ENCODE measurements at regions not wholly inside any gene's neighbourhood (a gene's known extent, or its start where the extent isn't known, plus 50 kb on each side); places are given as distances from the start of the nearest gene placed in this dataset.

- dilution Hi-C loops (cut with MboI; ENCODE audit: extremely low pct_ligation_motif_present, low sequenced_read_pairs): no loop called here
- H3K27me3 ChIP-seq (ENCODE audit: control insufficient read depth in 2 of 2, insufficient read depth in 2 of 2, low read length in 2 of 2): no peaks in the 10 kb centered on the region
- H3K4me3 ChIP-seq (replicated peaks in 1 of 3; ENCODE audit: insufficient read depth in 1 of 3, low read depth in 1 of 3, low read length in 3 of 3): no peak overlapping the region
- no peaks in the 10 kb centered on the region for H3K4me1 ChIP-seq (ENCODE audit: control insufficient read depth, extremely low read depth, insufficient read depth, low read length)
- H3K9ac ChIP-seq (replicated peaks; ENCODE audit: extremely low read depth, insufficient read depth, low read length): no peak overlapping the region
- FAIRE-seq (no peak), DNase-seq (ENCODE audit: low read depth, low spot score) (no peak)
- H4K20me1 ChIP-seq (replicated peaks; ENCODE audit: control insufficient read depth, extremely low read depth, insufficient read depth, low read length): no peaks in the 10 kb centered on the region
- intact Hi-C loops (cut with micrococcal nuclease): no loop called here
- H3K36me3 ChIP-seq (ENCODE audit: control insufficient read depth in 2 of 2, extremely low read depth in 1 of 2, insufficient read depth in 2 of 2, low read length in 2 of 2): no peaks in the 10 kb centered on the region
- no peak overlapping the region for H3K27ac ChIP-seq (ENCODE audit: insufficient read depth, low read depth, low read length)
- H3K9me1 ChIP-seq (replicated peaks; ENCODE audit: control insufficient read depth, extremely low read depth, insufficient read depth, low read length): no peaks in the 10 kb centered on the region
- no peak overlapping the region for H3K4me2 ChIP-seq (ENCODE audit: insufficient read depth, low read length)
- TF ChIP-seq POLR2AphosphoS5 (IDR thresholded peaks at IDR 0.05; ENCODE audit: insufficient read depth, low read depth, low read length) (no peak), CTCF (IDR thresholded peaks at IDR 0.05; ENCODE audit: extremely low read depth in 1 of 2, insufficient read depth in 1 of 2, low read depth in 1 of 2, low read length in 2 of 2) (no peak), POLR2A (IDR thresholded peaks at IDR 0.05; ENCODE audit: low read depth, low read length) (no peak), MYC (IDR thresholded peaks at IDR 0.05; ENCODE audit: low read depth, low read length) (no peak), JUN (IDR thresholded peaks at IDR 0.05; ENCODE audit: borderline replicate concordance, insufficient read depth, insufficient read length, low read depth) (no peak), MAX (IDR thresholded peaks at IDR 0.05; ENCODE audit: insufficient read depth, insufficient read length) (no peak), FOS (IDR thresholded peaks at IDR 0.05; ENCODE audit: borderline replicate concordance, insufficient read depth, low read length) (no peak), EZH2 (IDR thresholded peaks at IDR 0.05; ENCODE audit: borderline replicate concordance, low read depth, low read length, severe bottlenecking) (no peak), GATA2 (IDR thresholded peaks at IDR 0.05; ENCODE audit: insufficient read depth, insufficient read length, low read depth, low read length) (no peak)
- no TSS peak for BruUV-seq (replicated peaks)
- no peaks in the 10 kb centered on the region for H3K79me2 ChIP-seq (ENCODE audit: control insufficient read depth, insufficient read depth, low read length)
- POLR2A ChIA-PET: no interaction called here
- CTCF ChIA-PET: no interaction called here
- peaks cover 2% of the 10 kb centered on the region for H3K9me3 ChIP-seq (replicated peaks; ENCODE audit: control insufficient read depth, insufficient read depth, low read length)
- H2AFZ ChIP-seq (ENCODE audit: low read depth, low read length): no peak overlapping the region
These were observed 324.2 kb downstream of the MRPS30 start for GRCh38 chr5:45132972-45133371.
